Calu3 (cell line): ENCODE measurements at regions not wholly inside any gene's neighbourhood (a gene's known extent, or its start where the extent isn't known, plus 50 kb on each side); places are given as distances from the start of the nearest gene placed in this dataset.

Experiments
- BruUV-seq: library from RNA; stranded (reverse); fragments of 400-500 nt; replicated peaks from 2 replicates; lab custom pipeline; 2021; lab: Mats Ljungman, UMichigan
- CTCF ChIA-PET: fragments of 300-600 bp; sonication (Branson Sonifier 250); formaldehyde crosslinking; loops from one replicate; lab custom pipeline; 2022; ENCODE audit warnings: antibody characterized with exemption; lab: Charles Lee
- DNase-seq: peaks from one replicate; pipeline ENCODE4 v3.0.0; 2022
- H3K27ac Mint-ChIP-seq: one replicate; pipeline ENCODE4 v1.8.0; 2022; ENCODE audit warnings: mixed read lengths; ENCODE audit not compliant: unreplicated experiment
- H3K27me3 Mint-ChIP-seq: one replicate; pipeline ENCODE4 v1.8.0; 2022; ENCODE audit warnings: mixed read lengths; ENCODE audit not compliant: unreplicated experiment
- H3K36me3 Mint-ChIP-seq: one replicate; pipeline ENCODE4 v1.8.0; 2022; ENCODE audit warnings: mild to moderate bottlenecking, moderate library complexity, mixed read lengths; ENCODE audit not compliant: insufficient read depth, unreplicated experiment
- H3K4me1 Mint-ChIP-seq: one replicate; pipeline ENCODE4 v1.8.0; 2022; ENCODE audit warnings: mild to moderate bottlenecking, low read depth, mixed read lengths; ENCODE audit not compliant: unreplicated experiment
- H3K4me3 Mint-ChIP-seq: one replicate; pipeline ENCODE4 v1.8.0; 2022; ENCODE audit warnings: mild to moderate bottlenecking, low read depth, moderate library complexity, mixed read lengths; ENCODE audit not compliant: unreplicated experiment
- H3K9me3 Mint-ChIP-seq: one replicate; pipeline ENCODE4 v1.8.0; 2022; ENCODE audit warnings: low read depth, mixed read lengths; ENCODE audit not compliant: unreplicated experiment
- CTCF ChIP-seq: fragments of 200-600 bp; IDR thresholded peaks from one replicate; pipeline ENCODE4 v1.8.0; 2022; ENCODE audit warnings: antibody characterized with exemption; ENCODE audit not compliant: unreplicated experiment
- intact Hi-C: fragments of 100-400 bp; cut with micrococcal nuclease; formaldehyde crosslinking; loops from one replicate; pipeline ENCODE4 v1.10.0; 2022; ENCODE audit not compliant: unreplicated experiment

- TF ChIP-seq CTCF, result no peak
- H3K4me3 Mint-ChIP-seq, result no peak overlapping the region
- no peaks in the 10 kb centered on the region for H3K9me3 Mint-ChIP-seq
- H3K36me3 Mint-ChIP-seq, result no peaks in the 10 kb centered on the region
- no TSS peak for BruUV-seq
- H3K27me3 Mint-ChIP-seq, result peaks cover 28% of the 10 kb centered on the region
- no peak overlapping the region for H3K27ac Mint-ChIP-seq
- no peak for DNase-seq
- CTCF ChIA-PET, result no interaction called here
- intact Hi-C loops, result no loop called here
- no peaks in the 10 kb centered on the region for H3K4me1 Mint-ChIP-seq
These were observed 369.3 kb downstream of the FBXW7 start for GRCh38 chr4:152166567-152166966.

GRCh38 chr4:152165846-152166245 lies 370.0 kb downstream of the FBXW7 start:
- no peaks in the 10 kb centered on the region for H3K4me1 Mint-ChIP-seq
- CTCF ChIA-PET, result no interaction called here
- intact Hi-C loops, result no loop called here
- BruUV-seq, result no TSS peak
- no peak overlapping the region for H3K27ac Mint-ChIP-seq
- no peaks in the 10 kb centered on the region for H3K9me3 Mint-ChIP-seq
- TF ChIP-seq CTCF, result no peak
- DNase-seq, result no peak
- H3K4me3 Mint-ChIP-seq, result no peak overlapping the region
- H3K27me3 Mint-ChIP-seq, result peaks cover 36% of the 10 kb centered on the region
- no peaks in the 10 kb centered on the region for H3K36me3 Mint-ChIP-seq

GRCh38 chr4:152165146-152165545 lies 370.7 kb downstream of the FBXW7 start:
- BruUV-seq, result no TSS peak
- Mint-ChIP-seq H3K36me3 (no peaks in the 10 kb centered on the region), H3K27me3 (peaks cover 39% of the 10 kb centered on the region), H3K9me3 (no peaks in the 10 kb centered on the region), H3K4me1 (no peaks in the 10 kb centered on the region), H3K4me3 (no peak overlapping the region), H3K27ac (no peak overlapping the region)
- TF ChIP-seq CTCF, result no peak
- intact Hi-C loops, result no loop called here
- DNase-seq, result no peak
- CTCF ChIA-PET, result no interaction called here

- no peaks in the 10 kb centered on the region for H3K9me3 Mint-ChIP-seq
- no peaks in the 10 kb centered on the region for H3K36me3 Mint-ChIP-seq
- H3K4me3 Mint-ChIP-seq, result no peak overlapping the region
- no peak for TF ChIP-seq CTCF
- H3K27me3 Mint-ChIP-seq, result peaks cover 39% of the 10 kb centered on the region
- CTCF ChIA-PET, result no interaction called here
- no peaks in the 10 kb centered on the region for H3K4me1 Mint-ChIP-seq
- intact Hi-C loops, result no loop called here
- no peak overlapping the region for H3K27ac Mint-ChIP-seq
- DNase-seq, result no peak
- BruUV-seq, result no TSS peak
These were observed 371.3 kb downstream of the FBXW7 start for GRCh38 chr4:152164561-152164960.
